Epithelial cell of esophagus (primary cell): ENCODE measurements at regions not wholly inside any gene's neighbourhood (a gene's known extent, or its start where the extent isn't known, plus 50 kb on each side); places are given as distances from the start of the nearest gene placed in this dataset.
"Not testable (repeated sequence)": the region's sequence is repeated elsewhere in the genome, so short reads cannot be mapped to it uniquely, and the experiment has no call there.

ENCODE experiments used
- DNase-seq: peaks from one replicate; pipeline ENCODE4 v3.0.0; 2010; ENCODE audit warnings: low read depth
- H3K4me3 ChIP-seq: 2 replicates; pipeline ENCODE4 v1.5.1; 2011; ENCODE audit warnings: mild to moderate bottlenecking, low read length, control low read depth
- CTCF ChIP-seq: IDR thresholded peaks from 2 replicates; pipeline ENCODE4 v1.5.1; 2011; ENCODE audit warnings: low read depth, mild to moderate bottlenecking, low read length, control low read depth, inconsistent platforms; ENCODE audit not compliant: insufficient read depth; ENCODE audit errors: missing control alignments

GRCh38 chr2:226169751-226170581, 629.7 kb downstream of the IRS1 start:
- no peak for DNase-seq
- no peak overlapping the region for H3K4me3 ChIP-seq
- no peak for TF ChIP-seq CTCF

DNA sequence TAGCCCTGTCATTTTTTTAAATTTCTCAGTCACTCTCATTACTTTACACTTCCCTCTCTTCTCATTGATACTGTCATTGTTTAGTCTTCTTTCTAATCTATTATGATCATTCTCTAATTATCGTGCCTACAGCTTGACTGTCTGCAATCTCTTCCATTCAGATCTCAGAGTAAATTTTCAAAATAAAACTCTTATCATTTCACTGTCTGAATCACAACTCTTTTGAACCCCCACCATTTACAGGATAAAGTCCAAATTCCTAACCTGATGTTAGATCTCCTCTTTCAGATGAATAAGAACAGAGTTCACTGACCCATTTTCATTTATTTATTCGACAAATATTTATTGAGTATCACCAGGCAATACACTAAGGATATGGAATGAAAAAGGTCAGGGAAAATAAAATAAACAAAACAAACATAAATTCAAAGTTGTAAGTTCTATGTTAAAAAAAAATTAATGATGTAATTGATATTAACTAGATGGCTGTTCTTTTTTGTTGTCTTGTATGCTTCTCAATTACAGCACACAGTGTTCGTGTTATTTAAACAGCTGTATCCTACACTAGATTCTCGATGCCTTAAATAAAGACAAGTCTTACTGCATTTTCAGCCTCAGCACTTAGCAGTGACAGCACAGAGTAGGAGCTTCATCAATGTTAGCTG, 631.0 kb downstream of the IRS1 start:
- no peak for TF ChIP-seq CTCF
- no peak overlapping the region for H3K4me3 ChIP-seq
- no peak for DNase-seq

DNA sequence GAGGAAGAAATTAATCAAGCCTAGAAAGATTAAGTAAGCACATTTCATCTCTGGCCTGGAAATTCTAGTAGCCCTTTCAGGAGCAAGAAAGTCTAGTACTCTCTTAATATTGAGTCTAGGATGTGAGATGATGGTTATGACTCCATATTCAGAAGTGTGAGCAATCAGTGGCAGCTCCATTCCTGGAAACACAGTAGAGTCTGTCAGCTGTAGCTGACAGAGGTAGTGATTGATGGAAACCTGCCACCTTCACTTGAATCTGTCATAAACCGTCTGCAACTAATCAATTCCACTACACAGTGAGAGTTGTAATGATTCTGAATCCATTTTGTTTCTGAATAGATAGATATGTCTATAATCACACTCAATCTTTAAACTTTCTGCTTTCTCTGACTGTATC, 635.1 kb downstream of the IRS1 start:
- H3K4me3 ChIP-seq, result no peak overlapping the region
- TF ChIP-seq CTCF, result no peak
- no peak for DNase-seq

GRCh38 chr2:226160617-226161016, 639.0 kb downstream of the IRS1 start:
- not testable (repeated sequence) for DNase-seq, H3K4me3 ChIP-seq

DNA sequence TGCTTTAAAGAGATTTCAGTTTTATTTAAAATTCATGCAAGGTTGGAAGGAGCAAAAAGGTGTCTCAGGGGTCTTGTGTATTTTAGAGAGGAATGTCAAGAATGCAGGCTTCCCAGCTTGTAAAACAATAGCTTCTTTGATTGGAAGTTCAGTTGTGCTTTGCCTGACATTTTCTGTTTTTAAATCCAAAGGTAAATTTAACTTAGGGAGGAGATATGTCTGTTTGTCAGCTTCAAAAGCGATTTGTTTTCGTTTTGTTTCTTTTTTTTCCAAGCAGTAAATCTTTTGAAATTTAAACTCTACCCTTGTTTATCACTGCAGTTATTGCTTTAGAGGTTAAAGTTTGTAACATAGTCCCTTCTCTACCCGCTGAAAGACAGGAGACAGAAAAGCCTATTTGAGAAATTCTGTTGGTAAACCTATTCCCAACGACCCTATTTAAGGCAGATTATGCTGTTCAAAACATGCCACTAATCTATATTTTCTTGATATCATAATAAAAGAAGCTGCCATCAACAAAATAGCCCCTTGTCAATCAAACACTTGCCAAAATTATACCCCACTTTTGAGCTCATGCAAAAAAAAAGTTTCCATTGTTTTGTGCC, 639.6 kb downstream of the IRS1 start:
- no peak for DNase-seq
- TF ChIP-seq CTCF, result no peak
- no peak overlapping the region for H3K4me3 ChIP-seq

DNA sequence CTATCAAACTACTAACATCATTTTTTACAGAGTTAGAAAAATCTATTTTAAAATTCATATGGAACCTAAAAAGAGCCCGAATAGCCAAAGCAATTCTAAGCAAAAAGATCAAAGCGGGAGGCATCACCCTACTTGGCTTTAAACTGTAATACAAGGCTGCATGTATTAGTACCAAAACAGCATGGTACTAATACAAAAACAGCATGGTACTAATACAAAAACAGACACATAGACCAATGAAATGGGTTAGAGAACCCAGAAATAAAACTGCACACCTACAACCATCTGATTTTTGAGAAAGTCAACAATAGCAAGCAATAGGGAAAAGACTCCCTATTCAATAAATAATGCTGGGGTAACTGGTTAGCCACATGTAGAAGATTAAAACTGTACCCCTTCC, 640.7 kb downstream of the IRS1 start:
- DNase-seq, result no peak
- no peak overlapping the region for H3K4me3 ChIP-seq
- TF ChIP-seq CTCF, result no peak

- H3K4me3 ChIP-seq, result no peak overlapping the region
These were observed 641.4 kb downstream of the IRS1 start for GRCh38 chr2:226158229-226158628.

More at GRCh38 chr2:226158229-226158628, 641.4 kb downstream of the IRS1 start:
- DNase-seq, result no peak
- no peak for TF ChIP-seq CTCF
